H1 (cell line): ENCODE measurements at regions not wholly inside any gene's neighbourhood (a gene's known extent, or its start where the extent isn't known, plus 50 kb on each side); places are given as distances from the start of the nearest gene placed in this dataset.

ENCODE experiments used
- CTCF ChIA-PET: fragments of 300-600 bp; sonication (Branson Sonifier 250); formaldehyde crosslinking; loops from one replicate; lab custom pipeline; 2021; ENCODE audit not compliant: partially characterized antibody; lab: Charles Lee
- POLR2A ChIA-PET: fragments of 300-600 bp; sonication (Branson Sonifier 250); formaldehyde crosslinking; loops from one replicate; lab custom pipeline; 2021; ENCODE audit warnings: inconsistent platforms; ENCODE audit not compliant: partially characterized antibody; lab: Charles Lee
- DNase-seq, 2 experiments: peaks; one replicate each; pipeline versions ENCODE4 v3.0.0 to v3.0.0-alpha.2; 2010 to 2022; ENCODE audit warnings: low spot score in 2 of 2, low read depth in 1 of 2, mixed read lengths in 1 of 2
- FAIRE-seq: peaks from 2 replicates; lab custom pipeline; 2011; peaks lifted over from hg19 to GRCh38; lab: Jason Lieb, UNC
- H2AFZ ChIP-seq: 2 replicates; pipeline ENCODE4 v1.8.1; 2012; ENCODE audit warnings: low read length, inconsistent platforms
- H2AK5ac ChIP-seq: 2 replicates; pipeline ENCODE4 v1.6.1; 2013; ENCODE audit warnings: low read depth, low read length
- H2BK120ac ChIP-seq: replicated peaks from 2 replicates; pipeline ENCODE3; 2013; ENCODE audit warnings: low read depth, low read length, inconsistent platforms
- H2BK12ac ChIP-seq: 2 replicates; pipeline ENCODE4 v1.6.1; 2013; ENCODE audit warnings: low read depth, low read length
- H2BK15ac ChIP-seq: 2 replicates; pipeline ENCODE4 v1.6.1; 2013; ENCODE audit warnings: low read length
- H2BK20ac ChIP-seq: 2 replicates; pipeline ENCODE4 v1.6.1; 2013; ENCODE audit warnings: low read length
- H2BK5ac ChIP-seq: 2 replicates; pipeline ENCODE4 v1.6.1; 2013; ENCODE audit warnings: low read depth, low read length
- H3K14ac ChIP-seq: 2 replicates; pipeline ENCODE4 v1.6.1; 2013; ENCODE audit warnings: inconsistent platforms; ENCODE audit not compliant: insufficient read length
- H3K18ac ChIP-seq: 2 replicates; pipeline ENCODE4 v1.6.1; 2013; ENCODE audit warnings: low read length; ENCODE audit errors: extremely low read depth
- H3K23ac ChIP-seq: 2 replicates; pipeline ENCODE4 v1.6.1; 2013; ENCODE audit warnings: inconsistent platforms; ENCODE audit not compliant: insufficient read length
- H3K23me2 ChIP-seq: 2 replicates; pipeline ENCODE4 v1.6.1; 2013; ENCODE audit warnings: low read depth, low read length
- H3K27ac ChIP-seq: 2 replicates; pipeline ENCODE4 v1.6.1; 2011; ENCODE audit warnings: low read depth, low read length, inconsistent platforms
- H3K27me3 ChIP-seq, 4 experiments: replicated peaks in 1 of 4; 1 replicate in 1 of 4; 2 replicates in 3 of 4; pipeline versions ENCODE4 v1.6.1 to v1.8.1; 2011 to 2013; ENCODE audit warnings: low read length in 3 of 4, mild to moderate bottlenecking in 3 of 4, inconsistent platforms in 2 of 4, mixed read lengths in 2 of 4, moderate library complexity in 1 of 4; ENCODE audit not compliant: control insufficient read depth in 3 of 4, insufficient read depth in 3 of 4; ENCODE audit errors: extremely low read depth in 1 of 4
- H3K36me3 ChIP-seq, 4 experiments: 2 replicates each; pipeline versions ENCODE4 v1.6.1 to v1.8.1; 2011 to 2013; ENCODE audit warnings: mild to moderate bottlenecking in 4 of 4, low read length in 3 of 4, moderate library complexity in 2 of 4, control low read depth in 1 of 4, inconsistent platforms in 1 of 4; ENCODE audit not compliant: insufficient read depth in 4 of 4, control insufficient read depth in 2 of 4
- H3K4ac ChIP-seq: replicated peaks from 2 replicates; pipeline ENCODE3; 2013; ENCODE audit warnings: low read length, low read depth, mixed read lengths, inconsistent platforms; ENCODE audit not compliant: insufficient read length
- H3K4me1 ChIP-seq, 4 experiments: replicated peaks in 1 of 4; 1 replicate in 1 of 4; 2 replicates in 3 of 4; pipeline versions ENCODE4 v1.6.1 to v1.8.1; 2011 to 2013; ENCODE audit warnings: low read length in 3 of 4, inconsistent platforms in 2 of 4, mixed read lengths in 1 of 4; ENCODE audit not compliant: insufficient read depth in 4 of 4, control insufficient read depth in 3 of 4
- H3K4me2 ChIP-seq, 2 experiments: 2 replicates each; pipeline versions ENCODE4 v1.6.1 to v1.8.1; 2011 to 2013; ENCODE audit warnings: low read depth in 2 of 2, low read length in 2 of 2, control low read depth in 1 of 2, inconsistent platforms in 1 of 2, mild to moderate bottlenecking in 1 of 2; ENCODE audit not compliant: insufficient read depth in 1 of 2
- H3K4me3 ChIP-seq, 4 experiments: fragments of 200-600, 300-600 bp in 1 of 4; sonication (generic), shearing (Covaris generic), sonication (Bioruptor Twin) in 1 of 4; 2 replicates each; pipeline versions ENCODE4 v1.5.1 to v1.8.1; 2011 to 2016; ENCODE audit warnings: low read length in 4 of 4, low read depth in 3 of 4, control low read depth in 2 of 4, inconsistent platforms in 2 of 4, mild to moderate bottlenecking in 2 of 4, mixed read lengths in 1 of 4, moderate library complexity in 1 of 4; ENCODE audit not compliant: insufficient read depth in 2 of 4; ENCODE audit errors: extremely low read depth in 1 of 4
- H3K56ac ChIP-seq: replicated peaks from 2 replicates; pipeline ENCODE3; 2013; ENCODE audit warnings: low read depth, mild to moderate bottlenecking, mixed read lengths, low read length, inconsistent platforms; ENCODE audit not compliant: insufficient read length
- H3K79me1 ChIP-seq: 2 replicates; pipeline ENCODE4 v1.6.1; 2013; ENCODE audit warnings: low read depth, low read length, control low read depth
- H3K79me2 ChIP-seq, 2 experiments: 2 replicates each; pipeline versions ENCODE4 v1.6.1 to v1.8.1; 2012 to 2013; ENCODE audit warnings: low read length in 2 of 2, mild to moderate bottlenecking in 2 of 2, inconsistent platforms in 1 of 2; ENCODE audit not compliant: insufficient read depth in 2 of 2, control insufficient read depth in 1 of 2
- H3K9ac ChIP-seq, 4 experiments: replicated peaks in 1 of 4; 1 replicate in 1 of 4; 2 replicates in 3 of 4; pipeline versions ENCODE4 v1.6.1 to v1.8.1; 2011 to 2013; ENCODE audit warnings: low read depth in 3 of 4, low read length in 3 of 4, control low read depth in 2 of 4, mild to moderate bottlenecking in 2 of 4, moderate library complexity in 2 of 4, inconsistent platforms in 1 of 4; ENCODE audit errors: extremely low read depth in 1 of 4
- H3K9me3 ChIP-seq, 2 experiments: 2 replicates each; pipeline versions ENCODE4 v1.6.1 to v1.8.1; 2012 to 2013; ENCODE audit warnings: mild to moderate bottlenecking in 2 of 2, moderate library complexity in 2 of 2, control low read depth in 1 of 2, inconsistent platforms in 1 of 2, low read depth in 1 of 2, low read length in 1 of 2, mixed read lengths in 1 of 2; ENCODE audit not compliant: insufficient read depth in 2 of 2
- H4K20me1 ChIP-seq, 2 experiments: replicated peaks in 1 of 2; 2 replicates each; pipeline versions ENCODE3 to v1.8.1; 2011 to 2013; ENCODE audit warnings: inconsistent platforms in 2 of 2, low read length in 2 of 2, mild to moderate bottlenecking in 1 of 2; ENCODE audit not compliant: insufficient read depth in 2 of 2, control insufficient read depth in 1 of 2
- H4K5ac ChIP-seq: 2 replicates; pipeline ENCODE4 v1.6.1; 2013; ENCODE audit warnings: low read length, low read depth, mixed read lengths, inconsistent platforms; ENCODE audit not compliant: insufficient read length
- H4K8ac ChIP-seq: 2 replicates; pipeline ENCODE4 v1.8.0; 2013; ENCODE audit warnings: mild to moderate bottlenecking, moderate library complexity, low read length, inconsistent platforms; ENCODE audit not compliant: insufficient read depth; ENCODE audit errors: extremely low read depth
- H4K91ac ChIP-seq: replicated peaks from 2 replicates; pipeline ENCODE3; 2013; ENCODE audit warnings: low read length, mixed read lengths, inconsistent platforms; ENCODE audit not compliant: insufficient read length
- EZH2 ChIP-seq: fragments of 200-600 bp; sonication (generic); IDR thresholded peaks from 2 replicates; pipeline ENCODE4 v1.7.1; 2012; ENCODE audit warnings: low read depth, mild to moderate bottlenecking, moderate library complexity, low read length, inconsistent platforms; ENCODE audit not compliant: severe bottlenecking
- FOSL1 ChIP-seq: IDR thresholded peaks from 2 replicates; pipeline ENCODE4 v1.6.1; 2011; ENCODE audit warnings: mild to moderate bottlenecking, low read depth, low read length, moderate library complexity; ENCODE audit not compliant: insufficient read depth
- KDM4A ChIP-seq: IDR thresholded peaks from one replicate; pipeline ENCODE4 v1.7.1; 2012; ENCODE audit warnings: low read depth, mild to moderate bottlenecking, moderate library complexity, low read length, inconsistent platforms; ENCODE audit not compliant: severe bottlenecking
- NANOG ChIP-seq: IDR thresholded peaks from 2 replicates; pipeline ENCODE4 v1.6.1; 2011; ENCODE audit warnings: low read length, low read depth, mild to moderate bottlenecking, inconsistent platforms; ENCODE audit not compliant: insufficient read depth, poor library complexity, severe bottlenecking
- RAD21 ChIP-seq, 2 experiments: IDR thresholded peaks in 1 of 2; conservative IDR thresholded peaks in 1 of 2; 2 replicates each; pipeline ENCODE4 v1.6.1; 2011; ENCODE audit warnings: low read depth in 2 of 2, low read length in 2 of 2, improper control_type of control experiment in 1 of 2, inconsistent platforms in 1 of 2, mild to moderate bottlenecking in 1 of 2, moderate library complexity in 1 of 2
- SIX5 ChIP-seq: IDR thresholded peaks from 2 replicates; pipeline ENCODE4 v1.6.1; 2011; ENCODE audit warnings: mild to moderate bottlenecking, low read depth, low read length
- TF ChIP-seq, protein P1 (sequence below): IDR thresholded peaks from 2 replicates; pipeline ENCODE4 v1.6.1; 2011; ENCODE audit warnings: low read length, improper control_type of control experiment

DNA sequence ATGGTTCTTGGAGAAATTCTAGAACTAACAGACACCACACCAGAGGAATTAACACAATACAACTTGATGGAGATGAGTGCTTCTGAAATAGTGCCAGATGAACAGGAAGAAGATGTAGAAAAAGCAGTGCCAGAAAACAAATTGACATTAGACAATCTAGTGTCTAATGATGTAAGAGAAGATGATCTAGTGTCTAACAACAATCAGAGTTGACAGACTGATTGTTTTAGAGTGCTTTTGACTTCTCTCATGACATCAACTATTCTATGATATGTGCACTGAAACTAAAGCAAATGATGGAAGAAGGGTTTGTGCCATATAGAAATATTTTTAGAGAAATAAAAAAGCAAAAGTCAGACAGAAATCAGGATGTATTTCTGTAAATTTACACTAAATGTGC is 646.1 kb upstream of the KIF2B start:
- Histone ChIP-seq H3K4me3 (no peak overlapping the region), H2AK5ac (no peak overlapping the region), H4K91ac (no peak overlapping the region), H3K79me2 (no peaks in the 10 kb centered on the region), H3K9me3 (no peaks in the 10 kb centered on the region), H4K5ac (no peak overlapping the region), H3K79me1 (no peaks in the 10 kb centered on the region), H3K9ac (no peak overlapping the region), H2BK12ac (no peak overlapping the region), H3K27ac (no peak overlapping the region), H3K23me2 (no peaks in the 10 kb centered on the region), H3K56ac (no peak overlapping the region), H2AFZ (no peak overlapping the region), H3K23ac (no peak overlapping the region), H3K14ac (no peak overlapping the region), H3K27me3 (no peaks in the 10 kb centered on the region), H3K4ac (no peak overlapping the region), H4K20me1 (no peaks in the 10 kb centered on the region), H3K4me1 (no peaks in the 10 kb centered on the region), H2BK120ac (no peak overlapping the region), H4K8ac (no peak overlapping the region), H3K18ac (no peak overlapping the region), H3K4me2 (no peak overlapping the region), H3K36me3 (no peaks in the 10 kb centered on the region), H2BK15ac (no peak overlapping the region), H2BK20ac (no peak overlapping the region), H2BK5ac (no peak overlapping the region)
- DNase-seq (no peak), FAIRE-seq (no peak)
- ChIA-PET POLR2A (no interaction called here), CTCF (no interaction called here)
- TF ChIP-seq, protein P1, sequence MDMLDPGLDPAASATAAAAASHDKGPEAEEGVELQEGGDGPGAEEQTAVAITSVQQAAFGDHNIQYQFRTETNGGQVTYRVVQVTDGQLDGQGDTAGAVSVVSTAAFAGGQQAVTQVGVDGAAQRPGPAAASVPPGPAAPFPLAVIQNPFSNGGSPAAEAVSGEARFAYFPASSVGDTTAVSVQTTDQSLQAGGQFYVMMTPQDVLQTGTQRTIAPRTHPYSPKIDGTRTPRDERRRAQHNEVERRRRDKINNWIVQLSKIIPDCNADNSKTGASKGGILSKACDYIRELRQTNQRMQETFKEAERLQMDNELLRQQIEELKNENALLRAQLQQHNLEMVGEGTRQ: no peak
- TF ChIP-seq FOSL1: no peak
- TF ChIP-seq SIX5: no peak
- no peak for TF ChIP-seq EZH2
- TF ChIP-seq RAD21 (IDR thresholded peaks at IDR 0.05 in 1 of 2, conservative IDR thresholded peaks at IDR 0.05 in 1 of 2; ENCODE audit: low read depth in 2 of 2, low read length in 2 of 2): no peak
- no peak for TF ChIP-seq NANOG
- no peak for TF ChIP-seq KDM4A
